HS-5 (cell line): ENCODE measurements at regions not wholly inside any gene's neighbourhood (a gene's known extent, or its start where the extent isn't known, plus 50 kb on each side); places are given as distances from the start of the nearest gene placed in this dataset.

ENCODE experiments used
- DNase-seq: peaks from one replicate; pipeline ENCODE4 v3.0.0-alpha.2; 2012; ENCODE audit warnings: low read depth

GRCh38 chr3:43979645-43980044 lies 262.0 kb upstream of the TOPAZ1 start:
- DNase-seq = no peak

GRCh38 chr3:43994657-43995546 lies 246.8 kb upstream of the TOPAZ1 start:
- DNase-seq = peak; percentile 32

GRCh38 chr3:43995547-43996378 lies 245.9 kb upstream of the TOPAZ1 start:
- DNase-seq = peak; percentile 41

GRCh38 chr3:43996379-43997301 lies 245.0 kb upstream of the TOPAZ1 start:
- peak; percentile 40 for DNase-seq

- no peak for DNase-seq
Observed at GRCh38 chr3:43997316-43997715, 244.4 kb upstream of the TOPAZ1 start.

- DNase-seq = peak; percentile 37
Observed at GRCh38 chr3:43997788-43998369, 243.8 kb upstream of the TOPAZ1 start.

GRCh38 chr3:43998370-43998835 lies 243.3 kb upstream of the TOPAZ1 start:
- DNase-seq = no peak

GRCh38 chr3:43998836-43999727 lies 242.6 kb upstream of the TOPAZ1 start:
- peak; percentile 49 for DNase-seq

- no peak for DNase-seq
Observed at GRCh38 chr3:43999728-44000319, 241.9 kb upstream of the TOPAZ1 start.

GRCh38 chr3:44000586-44000985 lies 241.1 kb upstream of the TOPAZ1 start:
- peak; percentile 56 for DNase-seq

GRCh38 chr3:44001072-44001471 lies 240.6 kb upstream of the TOPAZ1 start:
- DNase-seq = no peak

- no peak for DNase-seq
Observed at GRCh38 chr3:44003801-44004200, 237.9 kb upstream of the TOPAZ1 start.

- no peak for DNase-seq
Observed at GRCh38 chr3:44011680-44012079, 230.0 kb upstream of the TOPAZ1 start.

- DNase-seq = no peak
Observed at GRCh38 chr3:44012160-44012899, 229.4 kb upstream of the TOPAZ1 start.

- no peak for DNase-seq
Observed at GRCh38 chr3:44013967-44014366, 227.7 kb upstream of the TOPAZ1 start.

- no peak for DNase-seq
Observed at GRCh38 chr3:44015170-44015569, 226.5 kb upstream of the TOPAZ1 start.

- no peak for DNase-seq
Observed at GRCh38 chr3:44016818-44017217, 224.9 kb upstream of the TOPAZ1 start.

GRCh38 chr3:44018926-44019325 lies 222.8 kb upstream of the TOPAZ1 start:
- no peak for DNase-seq

GRCh38 chr3:44019736-44020135 lies 221.9 kb upstream of the TOPAZ1 start:
- no peak for DNase-seq
